Thyroid gland (tissue), 4 donors: ENCODE measurements at regions not wholly inside any gene's neighbourhood (a gene's known extent, or its start where the extent isn't known, plus 50 kb on each side); places are given as distances from the start of the nearest gene placed in this dataset.
A peak's percentile ranks its signal among the peaks of the same experiment; 100 is the strongest.

ENCODE experiments used
- DNase-seq, 2 donors: peaks; one replicate each; pipeline ENCODE4 v3.0.0-alpha.2; 2019
- H3K27ac ChIP-seq, 3 donors: fragments of 200-600 bp; sonication (generic); 1 replicate in 2 of 3; 2 replicates in 1 of 3; pipeline ENCODE4 v1.5.1; 2016 to 2019; ENCODE audit warnings: mild to moderate bottlenecking in 1 of 3, moderate library complexity in 1 of 3
- H3K27me3 ChIP-seq: fragments of 200-600 bp; sonication (generic); one replicate; pipeline ENCODE4 v1.5.1; 2019
- H3K36me3 ChIP-seq, 2 donors: fragments of 200-600 bp; sonication (generic); one replicate each; pipeline ENCODE4 v1.5.1; 2016 to 2019
- H3K4me1 ChIP-seq, 2 donors: fragments of 200-600 bp; sonication (generic); one replicate each; pipeline ENCODE4 v1.5.1; 2017 to 2019
- H3K4me3 ChIP-seq, 3 donors: fragments of 200-600 bp; sonication (generic); replicated peaks in 1 of 3; 1 replicate in 2 of 3; 2 replicates in 1 of 3; pipeline ENCODE4 v1.5.1; 2016; ENCODE audit warnings: mild to moderate bottlenecking in 1 of 3
- H3K9me3 ChIP-seq: fragments of 200-600 bp; sonication (generic); one replicate; pipeline ENCODE4 v1.5.1; 2017
- POLR2A ChIP-seq, 2 donors: fragments of 450-650 bp; IDR thresholded peaks; one replicate each; pipeline ENCODE4 v1.6.1; 2017; ENCODE audit warnings: antibody characterized with exemption in 2 of 2, mild to moderate bottlenecking in 2 of 2, moderate library complexity in 1 of 2
- WGBS, 2 donors: methylation state at CpG; one replicate each; pipeline ENCODE4 v1.1.5; 2017; 5-methylcytosine and 5-hydroxymethylcytosine counted together
- intact Hi-C: fragments of 100-400 bp; cut with DNase I; formaldehyde crosslinking; loops from one replicate; pipeline ENCODE4 v1.15.1; 2023
- TF ChIP-seq, protein P1 (sequence below), 6 experiments: fragments of 200-600 bp in 3 of 6; fragments of 450-650 bp in 3 of 6; sonication (generic) in 3 of 6; IDR thresholded peaks; one replicate each; pipeline ENCODE4 v1.5.1; 2016 to 2019; ENCODE audit warnings: antibody characterized with exemption in 6 of 6, mild to moderate bottlenecking in 2 of 6, inconsistent platforms in 1 of 6, moderate library complexity in 1 of 6

DNA sequence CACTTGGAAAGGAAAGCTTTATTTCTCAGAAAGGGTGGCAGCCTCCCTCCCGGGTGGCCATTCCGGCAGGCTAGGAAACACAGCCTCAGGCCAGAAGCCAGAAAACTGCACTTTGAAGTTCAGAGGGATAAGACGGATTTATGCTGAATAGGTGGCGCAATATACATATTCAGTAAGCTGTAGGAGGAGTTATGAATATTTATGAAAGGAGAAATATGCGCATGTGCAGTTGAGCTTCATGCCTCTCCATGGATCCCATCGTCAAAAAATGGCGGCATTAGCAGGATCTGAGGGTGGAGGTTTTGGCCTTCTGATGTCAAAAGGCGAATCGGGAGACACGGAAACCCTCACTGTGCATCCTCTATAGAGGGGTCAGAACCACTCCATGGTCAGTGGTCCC, 82.3 kb downstream of the KATNIP start:
- H3K9me3 ChIP-seq: no peaks in the 10 kb centered on the region
- H3K4me1 ChIP-seq: peaks cover 25 to 28% of the 10 kb centered on the region in 2 donors
- intact Hi-C loops: no loop called here
- TF ChIP-seq, protein P1, sequence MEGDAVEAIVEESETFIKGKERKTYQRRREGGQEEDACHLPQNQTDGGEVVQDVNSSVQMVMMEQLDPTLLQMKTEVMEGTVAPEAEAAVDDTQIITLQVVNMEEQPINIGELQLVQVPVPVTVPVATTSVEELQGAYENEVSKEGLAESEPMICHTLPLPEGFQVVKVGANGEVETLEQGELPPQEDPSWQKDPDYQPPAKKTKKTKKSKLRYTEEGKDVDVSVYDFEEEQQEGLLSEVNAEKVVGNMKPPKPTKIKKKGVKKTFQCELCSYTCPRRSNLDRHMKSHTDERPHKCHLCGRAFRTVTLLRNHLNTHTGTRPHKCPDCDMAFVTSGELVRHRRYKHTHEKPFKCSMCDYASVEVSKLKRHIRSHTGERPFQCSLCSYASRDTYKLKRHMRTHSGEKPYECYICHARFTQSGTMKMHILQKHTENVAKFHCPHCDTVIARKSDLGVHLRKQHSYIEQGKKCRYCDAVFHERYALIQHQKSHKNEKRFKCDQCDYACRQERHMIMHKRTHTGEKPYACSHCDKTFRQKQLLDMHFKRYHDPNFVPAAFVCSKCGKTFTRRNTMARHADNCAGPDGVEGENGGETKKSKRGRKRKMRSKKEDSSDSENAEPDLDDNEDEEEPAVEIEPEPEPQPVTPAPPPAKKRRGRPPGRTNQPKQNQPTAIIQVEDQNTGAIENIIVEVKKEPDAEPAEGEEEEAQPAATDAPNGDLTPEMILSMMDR (IDR thresholded peaks at IDR 0.05): no peak
- TF ChIP-seq POLR2A (IDR thresholded peaks at IDR 0.05): no peak
- no peak overlapping the region for H3K4me3 ChIP-seq
- DNase-seq: no peak
- no peaks in the 10 kb centered on the region for H3K36me3 ChIP-seq
- H3K27ac ChIP-seq: no peak overlapping the region
- 97% methylated on average over 10 of the region's 10 CpGs for WGBS, 2 donors
- no peaks in the 10 kb centered on the region for H3K27me3 ChIP-seq

DNA sequence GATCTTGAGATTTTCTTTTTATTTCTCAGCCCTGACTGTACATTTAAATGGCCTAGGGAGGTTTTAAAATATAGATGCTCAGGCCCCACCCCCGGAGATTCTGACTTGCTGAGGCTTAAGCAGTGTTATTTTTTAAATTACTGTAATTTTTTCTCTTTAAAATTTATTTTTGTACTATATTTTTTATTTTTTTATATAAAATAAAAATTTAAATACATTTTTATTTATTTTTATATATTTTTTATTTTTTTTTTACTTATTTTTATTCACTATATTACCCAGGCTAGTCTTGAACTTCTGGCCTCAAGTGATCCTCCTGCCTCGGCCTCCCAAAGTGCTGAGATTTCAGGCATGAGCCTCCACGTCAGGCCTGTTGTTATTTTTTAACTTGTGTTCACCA, 83.3 kb downstream of the KATNIP start:
- DNase-seq: no peak
- Histone ChIP-seq H3K27me3 (no peaks in the 10 kb centered on the region), H3K36me3 (no peaks in the 10 kb centered on the region), H3K27ac (no peak overlapping the region), H3K4me3 (no peak overlapping the region), H3K4me1 (peaks cover 22 to 34% of the 10 kb centered on the region in 2 donors), H3K9me3 (no peaks in the 10 kb centered on the region)
- intact Hi-C loops: no loop called here
- 95 to 96% methylated on average over 3 of the region's 3 CpGs for WGBS, 2 donors
- TF ChIP-seq, protein P1 (IDR thresholded peaks at IDR 0.05): no peak
- TF ChIP-seq POLR2A (IDR thresholded peaks at IDR 0.05): no peak

DNA sequence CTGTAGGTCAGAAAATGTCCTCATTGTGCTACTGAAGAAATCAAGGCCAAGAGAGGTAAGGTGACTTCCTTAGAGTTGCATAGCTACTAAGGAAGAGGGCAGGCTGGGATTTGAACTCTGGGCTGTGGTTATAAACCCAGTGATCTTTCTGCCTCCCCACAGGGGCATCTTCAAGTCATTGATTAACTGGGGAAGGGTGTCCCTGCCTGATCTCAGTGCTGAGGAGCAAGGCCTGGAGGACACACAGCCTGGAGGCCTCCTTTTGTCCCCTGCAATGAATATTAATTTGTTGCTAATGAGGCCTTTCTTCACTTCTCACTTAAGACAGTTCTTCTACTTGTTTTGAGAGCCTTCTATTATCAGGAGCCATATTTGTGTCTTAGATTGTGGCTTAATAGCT, 83.8 kb downstream of the KATNIP start:
- no peaks in the 10 kb centered on the region for H3K36me3 ChIP-seq
- TF ChIP-seq, protein P1 (IDR thresholded peaks at IDR 0.05): no peak
- no peak for TF ChIP-seq POLR2A (IDR thresholded peaks at IDR 0.05)
- H3K4me3 ChIP-seq: no peak overlapping the region
- H3K9me3 ChIP-seq: no peaks in the 10 kb centered on the region
- peak overlapping the region in 1 of 3 donors; percentile 7 for H3K27ac ChIP-seq
- no peaks in the 10 kb centered on the region for H3K27me3 ChIP-seq
- H3K4me1 ChIP-seq: peaks cover 19 to 33% of the 10 kb centered on the region in 2 donors
- DNase-seq: no peak
- intact Hi-C loops: no loop called here

- intact Hi-C loops: no loop called here
- TF ChIP-seq POLR2A (IDR thresholded peaks at IDR 0.05): no peak
- Histone ChIP-seq H3K27ac (no peak overlapping the region), H3K36me3 (no peaks in the 10 kb centered on the region), H3K9me3 (no peaks in the 10 kb centered on the region), H3K27me3 (no peaks in the 10 kb centered on the region), H3K4me1 (peaks cover 24 to 40% of the 10 kb centered on the region in 2 donors), H3K4me3 (no peak overlapping the region)
- DNase-seq: no peak
- WGBS, 2 donors: 87 to 91% methylated on average over 8 of the region's 8 CpGs
These were observed 84.8 kb downstream of the KATNIP start for GRCh38 chr16:27634779-27635178.

DNA sequence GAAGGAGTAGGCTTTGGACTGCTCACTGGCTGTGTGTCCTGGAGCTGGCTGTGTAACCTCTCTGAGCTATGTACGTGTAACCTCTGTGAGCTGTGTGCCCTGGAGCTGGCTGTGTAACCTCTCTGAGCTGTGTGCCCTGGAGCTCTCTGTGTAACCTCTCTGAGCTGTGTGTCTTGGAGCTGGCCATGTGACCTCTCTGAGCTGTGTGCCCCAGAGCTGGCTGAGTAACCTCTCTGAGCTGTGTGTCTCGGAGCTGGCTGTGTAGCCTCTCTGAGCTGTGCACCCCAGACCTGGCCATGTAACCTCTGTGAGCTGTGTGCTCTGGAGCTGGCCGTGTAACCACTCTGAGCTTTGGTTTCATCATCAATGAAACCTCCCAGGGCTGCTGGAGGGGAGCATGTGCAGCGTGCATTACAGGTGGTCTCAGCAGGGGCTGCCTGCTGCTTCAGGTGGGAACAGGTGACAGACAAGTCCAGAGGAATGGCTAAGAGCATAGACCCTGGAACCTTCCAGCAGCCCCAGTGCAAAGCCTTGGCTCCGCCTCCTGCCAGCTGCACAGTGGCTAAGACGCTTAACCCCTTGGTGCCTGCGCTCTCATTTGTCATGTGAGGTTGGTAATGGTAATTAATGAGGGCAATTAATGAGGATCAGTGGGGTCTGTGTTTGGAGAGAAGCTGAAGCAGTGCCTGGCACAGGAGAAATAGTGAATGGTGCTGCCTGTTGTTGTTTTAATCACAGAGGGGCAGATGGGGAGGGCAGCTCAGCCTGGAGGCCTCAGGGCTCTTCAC, 86.7 kb downstream of the KATNIP start:
- H3K4me3 ChIP-seq: no peak overlapping the region
- 40 to 57% methylated on average over 6 to 7 of the region's 7 CpGs for WGBS, 2 donors
- H3K27ac ChIP-seq: peak overlapping the region; percentile 7 to 76 (median 60)
- H3K27me3 ChIP-seq: no peaks in the 10 kb centered on the region
- intact Hi-C loops: no loop called here
- H3K36me3 ChIP-seq: no peaks in the 10 kb centered on the region
- H3K9me3 ChIP-seq: no peaks in the 10 kb centered on the region
- DNase-seq: peak; percentile 46 to 49
- TF ChIP-seq POLR2A (IDR thresholded peaks at IDR 0.05): no peak
- TF ChIP-seq, protein P1 (IDR thresholded peaks at IDR 0.05): no peak
- H3K4me1 ChIP-seq: peaks cover 28 to 47% of the 10 kb centered on the region in 2 donors
